GM23248 (cell line): ENCODE measurements at regions not wholly inside any gene's neighbourhood (a gene's known extent, or its start where the extent isn't known, plus 50 kb on each side); places are given as distances from the start of the nearest gene placed in this dataset.
"Not testable (repeated sequence)": the region's sequence is repeated elsewhere in the genome, so short reads cannot be mapped to it uniquely, and the experiment has no call there.

Experiments
- EZH2 ChIP-seq: fragments of 200-600 bp; sonication (generic); IDR thresholded peaks from 2 replicates; pipeline ENCODE4 v1.6.1; 2018; ENCODE audit warnings: antibody characterized with exemption, mild to moderate bottlenecking; ENCODE audit not compliant: insufficient read depth, poor library complexity, severe bottlenecking
- EZH2phosphoT487 ChIP-seq: fragments of 200-600 bp; sonication (generic); IDR thresholded peaks from 2 replicates; pipeline ENCODE4 v1.6.1; 2018; ENCODE audit warnings: antibody characterized with exemption, moderate library complexity, mild to moderate bottlenecking, low read depth; ENCODE audit not compliant: insufficient read depth

DNA sequence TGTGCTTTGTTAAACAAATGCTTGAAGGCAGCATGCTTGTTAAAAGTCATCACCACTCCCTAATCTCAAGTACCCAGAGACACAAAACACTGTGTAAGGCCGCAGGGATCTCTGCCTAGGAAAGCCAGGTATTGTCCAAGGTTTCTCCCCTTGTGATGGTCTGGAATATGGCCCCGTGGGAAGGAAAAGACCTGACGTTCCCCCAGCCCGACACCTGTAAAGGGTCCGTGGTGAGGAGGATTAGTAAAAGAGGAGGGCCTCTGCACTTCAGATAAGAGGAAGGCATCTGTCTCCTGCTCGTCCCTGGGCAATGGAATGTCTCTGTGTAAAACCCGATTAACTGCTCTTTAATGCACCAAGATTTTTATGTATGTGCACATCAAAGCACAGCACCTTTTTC is 49.9 kb upstream of the ZNF527 start:
- TF ChIP-seq EZH2phosphoT487, EZH2: not testable (repeated sequence)
